ENCODE measurements at regions not wholly inside any gene's neighbourhood (a gene's known extent, or its start where the extent isn't known, plus 50 kb on each side); places are given as distances from the start of the nearest gene placed in this dataset.

DNA sequence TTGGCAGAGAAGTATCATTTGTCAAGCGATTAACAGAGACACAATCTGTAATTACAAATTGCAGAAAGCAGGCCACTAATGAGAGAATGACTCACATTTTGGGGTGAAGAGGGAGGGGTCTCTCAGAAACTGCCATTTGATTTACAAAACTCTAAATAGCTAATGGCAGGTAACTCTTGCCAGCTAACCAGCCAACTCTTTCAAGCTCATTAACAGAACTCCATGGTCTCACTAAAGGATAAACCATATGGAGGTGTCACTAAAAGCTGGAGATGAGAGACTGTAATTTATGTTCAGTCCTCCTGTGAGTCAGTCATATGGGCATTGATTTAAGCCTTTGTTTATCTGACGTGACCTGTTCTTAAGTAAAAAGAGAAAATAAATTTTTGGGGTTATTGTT is 336.4 kb downstream of the FOXG1 start:
- H3K36me3 Mint-ChIP-seq (ENCODE audit: low read depth), result no peaks in the 10 kb centered on the region
- H3K27me3 Mint-ChIP-seq (ENCODE audit: insufficient read depth), result no peaks in the 10 kb centered on the region
- H3K4me3 Mint-ChIP-seq, result no peak overlapping the region
- intact Hi-C loops (cut with micrococcal nuclease), result no loop called here
- peaks cover 35% of the 10 kb centered on the region for H3K9me3 Mint-ChIP-seq
- H3K4me1 Mint-ChIP-seq (ENCODE audit: low read depth), result no peaks in the 10 kb centered on the region
- no peak overlapping the region for H3K27ac Mint-ChIP-seq
- DNase-seq (ENCODE audit: low spot score), result no peak

- intact Hi-C loops (cut with micrococcal nuclease), result no loop called here
- H3K9me3 Mint-ChIP-seq, result peaks cover 21% of the 10 kb centered on the region
- H3K27me3 Mint-ChIP-seq (ENCODE audit: insufficient read depth), result no peaks in the 10 kb centered on the region
- no peak overlapping the region for H3K4me3 Mint-ChIP-seq
- no peaks in the 10 kb centered on the region for H3K4me1 Mint-ChIP-seq (ENCODE audit: low read depth)
- no peak overlapping the region for H3K27ac Mint-ChIP-seq
- no peak for DNase-seq (ENCODE audit: low spot score)
- no peaks in the 10 kb centered on the region for H3K36me3 Mint-ChIP-seq (ENCODE audit: low read depth)
Measured at GRCh38 chr14:29108908-29109307, 342.3 kb downstream of the FOXG1 start.

GRCh38 chr14:29109589-29109988 is 343.0 kb downstream of the FOXG1 start:
- no peak overlapping the region for H3K27ac Mint-ChIP-seq
- no peaks in the 10 kb centered on the region for H3K36me3 Mint-ChIP-seq (ENCODE audit: low read depth)
- no peak overlapping the region for H3K4me3 Mint-ChIP-seq
- H3K4me1 Mint-ChIP-seq (ENCODE audit: low read depth), result no peaks in the 10 kb centered on the region
- peaks cover 21% of the 10 kb centered on the region for H3K9me3 Mint-ChIP-seq
- no peaks in the 10 kb centered on the region for H3K27me3 Mint-ChIP-seq (ENCODE audit: insufficient read depth)
- intact Hi-C loops (cut with micrococcal nuclease), result no loop called here
- DNase-seq (ENCODE audit: low spot score), result no peak

GRCh38 chr14:29111554-29111953 is 345.0 kb downstream of the FOXG1 start:
- Mint-ChIP-seq H3K4me3 (no peak overlapping the region), H3K27me3 (ENCODE audit: insufficient read depth) (no peaks in the 10 kb centered on the region), H3K9me3 (peaks cover 13% of the 10 kb centered on the region), H3K36me3 (ENCODE audit: low read depth) (no peaks in the 10 kb centered on the region), H3K4me1 (ENCODE audit: low read depth) (no peaks in the 10 kb centered on the region), H3K27ac (no peak overlapping the region)
- intact Hi-C loops (cut with micrococcal nuclease), result no loop called here
- no peak for DNase-seq (ENCODE audit: low spot score)

- Mint-ChIP-seq H3K9me3 (peaks cover 29% of the 10 kb centered on the region), H3K27ac (no peak overlapping the region), H3K4me3 (no peak overlapping the region), H3K36me3 (ENCODE audit: low read depth) (no peaks in the 10 kb centered on the region), H3K27me3 (ENCODE audit: insufficient read depth) (no peaks in the 10 kb centered on the region), H3K4me1 (ENCODE audit: low read depth) (no peaks in the 10 kb centered on the region)
- intact Hi-C loops (cut with micrococcal nuclease), result no loop called here
- no peak for DNase-seq (ENCODE audit: low spot score)
Measured at GRCh38 chr14:29123017-29123416, 356.4 kb downstream of the FOXG1 start.

DNA sequence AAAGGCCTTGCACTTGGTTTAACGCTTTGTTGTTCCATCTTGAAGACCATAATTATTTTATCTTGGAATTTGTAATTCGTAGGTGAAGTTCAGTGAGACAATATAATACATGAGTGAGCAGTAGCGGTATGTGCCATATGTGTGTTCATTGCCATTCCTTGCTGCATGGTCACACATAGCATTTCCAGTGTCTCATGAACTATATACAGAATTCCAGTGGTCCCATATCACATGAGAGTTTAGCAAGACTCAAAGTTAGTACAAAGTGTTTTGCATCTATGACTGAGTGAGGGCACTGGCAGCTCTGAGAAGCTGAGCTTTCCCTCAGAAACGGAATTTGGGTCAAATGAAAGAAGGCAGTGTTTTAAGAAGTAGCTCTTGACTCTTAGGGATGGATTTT is 359.8 kb downstream of the FOXG1 start:
- intact Hi-C loops (cut with micrococcal nuclease), result no loop called here
- no peaks in the 10 kb centered on the region for H3K4me1 Mint-ChIP-seq (ENCODE audit: low read depth)
- no peaks in the 10 kb centered on the region for H3K36me3 Mint-ChIP-seq (ENCODE audit: low read depth)
- no peaks in the 10 kb centered on the region for H3K27me3 Mint-ChIP-seq (ENCODE audit: insufficient read depth)
- no peak overlapping the region for H3K4me3 Mint-ChIP-seq
- no peak for DNase-seq (ENCODE audit: low spot score)
- no peak overlapping the region for H3K27ac Mint-ChIP-seq
- H3K9me3 Mint-ChIP-seq, result peaks cover 20% of the 10 kb centered on the region

DNA sequence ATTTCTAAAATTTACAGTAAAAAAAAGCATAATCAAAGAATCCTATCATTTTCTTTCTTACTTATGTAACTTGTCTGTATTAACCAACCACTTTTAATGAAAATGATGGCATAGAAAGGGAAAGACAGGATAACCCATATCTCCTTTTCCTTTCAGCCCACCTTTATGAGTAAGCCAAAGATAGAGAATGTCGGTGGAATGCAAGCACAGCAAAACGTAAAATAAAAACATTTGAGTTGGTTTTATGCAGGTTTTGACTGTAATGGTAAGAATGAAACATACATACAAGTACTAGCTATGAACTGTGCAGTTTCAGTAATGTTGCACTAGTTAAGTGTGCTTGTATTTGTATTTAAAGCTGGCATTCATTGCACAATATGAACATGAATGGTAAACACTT is 360.3 kb downstream of the FOXG1 start:
- no peaks in the 10 kb centered on the region for H3K36me3 Mint-ChIP-seq (ENCODE audit: low read depth)
- H3K9me3 Mint-ChIP-seq, result peaks cover 17% of the 10 kb centered on the region
- H3K27me3 Mint-ChIP-seq (ENCODE audit: insufficient read depth), result no peaks in the 10 kb centered on the region
- intact Hi-C loops (cut with micrococcal nuclease), result no loop called here
- H3K4me1 Mint-ChIP-seq (ENCODE audit: low read depth), result no peaks in the 10 kb centered on the region
- H3K27ac Mint-ChIP-seq, result no peak overlapping the region
- no peak overlapping the region for H3K4me3 Mint-ChIP-seq
- DNase-seq (ENCODE audit: low spot score), result no peak

- intact Hi-C loops (cut with micrococcal nuclease), result no loop called here
- no peak for DNase-seq (ENCODE audit: low spot score)
Measured at GRCh38 chr14:29140016-29140415, 373.4 kb downstream of the FOXG1 start.

DNA sequence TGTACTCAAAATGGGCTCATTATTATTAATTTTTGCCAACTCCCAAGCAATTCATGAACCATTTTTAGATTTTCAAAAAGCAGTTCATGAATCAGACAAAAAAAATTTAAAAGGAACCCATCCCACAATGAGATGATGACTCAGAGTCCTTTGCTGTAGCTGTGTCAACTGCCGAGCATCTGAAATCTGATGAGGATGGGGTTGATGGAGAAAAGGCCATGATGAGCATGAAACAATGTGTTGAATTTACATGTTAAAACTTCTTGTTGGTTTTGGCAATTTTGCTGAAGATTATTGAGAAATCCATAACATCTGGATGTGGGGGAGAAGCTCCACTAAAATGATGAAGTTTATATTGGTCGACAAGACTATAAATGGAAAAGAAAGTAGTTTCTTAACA is 378.0 kb downstream of the FOXG1 start:
- Mint-ChIP-seq H3K9me3 (peaks cover 22% of the 10 kb centered on the region), H3K27ac (no peak overlapping the region), H3K4me3 (no peak overlapping the region), H3K27me3 (ENCODE audit: insufficient read depth) (no peaks in the 10 kb centered on the region), H3K36me3 (ENCODE audit: low read depth) (no peaks in the 10 kb centered on the region), H3K4me1 (ENCODE audit: low read depth) (no peaks in the 10 kb centered on the region)
- no peak for DNase-seq (ENCODE audit: low spot score)
- intact Hi-C loops (cut with micrococcal nuclease), result no loop called here

More at GRCh38 chr14:29140016-29140415, 373.4 kb downstream of the FOXG1 start:
- Mint-ChIP-seq H3K27me3 (ENCODE audit: insufficient read depth) (no peaks in the 10 kb centered on the region), H3K4me1 (ENCODE audit: low read depth) (no peaks in the 10 kb centered on the region), H3K4me3 (no peak overlapping the region), H3K9me3 (peaks cover 13% of the 10 kb centered on the region), H3K36me3 (ENCODE audit: low read depth) (no peaks in the 10 kb centered on the region), H3K27ac (no peak overlapping the region)

DNA sequence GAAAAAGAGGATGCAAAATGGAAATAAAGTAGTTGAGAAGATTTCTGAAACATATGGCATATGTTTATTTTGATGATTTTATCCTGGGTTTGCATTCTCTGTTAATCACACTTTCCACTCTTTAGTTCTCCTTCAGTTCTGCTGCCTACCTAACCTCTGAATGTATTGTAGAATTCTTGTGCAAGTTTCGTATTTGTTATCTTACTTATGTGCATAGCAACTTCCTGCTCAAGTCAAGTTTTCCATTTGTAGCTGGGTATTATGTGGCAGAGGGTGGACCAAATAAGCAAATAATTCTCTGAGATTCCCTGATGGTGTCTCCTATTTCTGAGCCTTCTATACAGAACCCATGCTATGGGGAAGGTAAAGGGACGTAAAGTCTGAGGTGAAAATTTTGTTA is 381.6 kb downstream of the FOXG1 start:
- no peaks in the 10 kb centered on the region for H3K4me1 Mint-ChIP-seq (ENCODE audit: low read depth)
- H3K9me3 Mint-ChIP-seq, result peaks cover 32% of the 10 kb centered on the region
- no peaks in the 10 kb centered on the region for H3K27me3 Mint-ChIP-seq (ENCODE audit: insufficient read depth)
- no peaks in the 10 kb centered on the region for H3K36me3 Mint-ChIP-seq (ENCODE audit: low read depth)
- intact Hi-C loops (cut with micrococcal nuclease), result no loop called here
- DNase-seq (ENCODE audit: low spot score), result no peak
- H3K27ac Mint-ChIP-seq, result no peak overlapping the region
- H3K4me3 Mint-ChIP-seq, result no peak overlapping the region

DNA sequence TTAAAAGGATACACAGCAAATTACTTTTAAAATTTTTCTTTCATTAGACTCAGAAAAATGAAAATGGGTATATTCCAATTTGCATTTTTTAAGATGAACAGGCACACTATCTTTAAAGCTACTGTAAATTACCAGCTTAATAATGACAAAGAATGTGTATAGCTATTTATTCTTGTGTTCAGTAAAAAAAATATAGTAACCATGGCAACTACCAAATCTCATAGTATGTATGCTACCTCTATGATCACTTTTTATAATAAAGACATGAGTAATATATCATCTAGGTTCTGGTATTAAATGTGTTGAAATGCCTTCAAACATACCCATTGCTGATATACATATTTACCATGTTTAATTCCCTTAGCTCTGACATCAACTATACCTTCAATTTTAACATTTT is 383.2 kb downstream of the FOXG1 start:
- intact Hi-C loops (cut with micrococcal nuclease), result no loop called here
- H3K4me3 Mint-ChIP-seq, result no peak overlapping the region
- no peaks in the 10 kb centered on the region for H3K36me3 Mint-ChIP-seq (ENCODE audit: low read depth)
- no peaks in the 10 kb centered on the region for H3K27me3 Mint-ChIP-seq (ENCODE audit: insufficient read depth)
- no peak overlapping the region for H3K27ac Mint-ChIP-seq
- no peaks in the 10 kb centered on the region for H3K4me1 Mint-ChIP-seq (ENCODE audit: low read depth)
- H3K9me3 Mint-ChIP-seq, result peaks cover 32% of the 10 kb centered on the region
- DNase-seq (ENCODE audit: low spot score), result no peak

DNA sequence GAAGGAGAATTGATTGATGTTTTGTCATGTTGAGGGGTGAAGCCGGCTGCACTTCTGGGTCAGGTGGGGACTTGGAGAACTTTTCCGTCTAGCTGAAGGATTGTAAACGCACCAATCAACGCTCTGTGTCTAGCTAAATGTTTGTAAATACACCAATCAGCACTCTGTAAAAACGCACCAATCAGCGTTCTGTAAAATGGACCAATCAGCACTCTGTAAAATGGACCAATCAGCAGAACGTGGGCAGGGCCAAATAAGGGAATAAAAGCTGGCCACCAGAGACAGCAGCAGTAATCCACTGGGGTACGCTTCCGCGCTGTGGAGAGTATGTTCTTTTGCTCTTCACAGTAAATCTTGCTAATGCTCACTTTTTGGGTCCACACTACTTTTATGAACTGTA is 384.1 kb downstream of the FOXG1 start:
- Mint-ChIP-seq H3K4me3 (no peak overlapping the region), H3K9me3 (peaks cover 32% of the 10 kb centered on the region), H3K4me1 (ENCODE audit: low read depth) (no peaks in the 10 kb centered on the region), H3K27me3 (ENCODE audit: insufficient read depth) (no peaks in the 10 kb centered on the region), H3K36me3 (ENCODE audit: low read depth) (no peaks in the 10 kb centered on the region), H3K27ac (no peak overlapping the region)
- no peak for DNase-seq (ENCODE audit: low spot score)
- intact Hi-C loops (cut with micrococcal nuclease), result no loop called here

- intact Hi-C loops (cut with micrococcal nuclease), result no loop called here
- H3K9me3 Mint-ChIP-seq, result peaks cover 16% of the 10 kb centered on the region
- no peak for DNase-seq (ENCODE audit: low spot score)
- H3K4me1 Mint-ChIP-seq (ENCODE audit: low read depth), result no peaks in the 10 kb centered on the region
- no peak overlapping the region for H3K27ac Mint-ChIP-seq
- H3K36me3 Mint-ChIP-seq (ENCODE audit: low read depth), result no peaks in the 10 kb centered on the region
- H3K4me3 Mint-ChIP-seq, result no peak overlapping the region
- no peaks in the 10 kb centered on the region for H3K27me3 Mint-ChIP-seq (ENCODE audit: insufficient read depth)
Measured at GRCh38 chr14:29156096-29156495, 389.5 kb downstream of the FOXG1 start.

DNA sequence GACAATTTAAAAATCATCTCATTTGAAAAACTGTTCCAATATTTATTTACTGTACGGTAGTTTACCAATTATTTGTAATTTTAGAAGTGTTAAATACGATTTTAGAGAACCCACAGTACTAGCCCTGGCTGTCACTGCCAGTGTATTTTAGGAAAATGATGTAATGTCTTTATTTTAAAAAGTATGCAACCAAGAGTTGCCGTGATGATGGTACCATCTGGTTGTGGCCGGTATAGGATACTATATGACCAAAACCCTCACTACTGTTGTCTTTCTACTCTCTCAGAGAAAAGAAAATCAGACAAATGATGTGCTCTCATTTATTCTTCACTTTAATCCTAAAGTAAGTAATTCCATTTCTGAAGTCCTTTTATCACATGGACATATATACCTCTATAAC is 395.0 kb downstream of the FOXG1 start:
- no peaks in the 10 kb centered on the region for H3K27me3 Mint-ChIP-seq (ENCODE audit: insufficient read depth)
- no peak overlapping the region for H3K4me3 Mint-ChIP-seq
- no peaks in the 10 kb centered on the region for H3K4me1 Mint-ChIP-seq (ENCODE audit: low read depth)
- DNase-seq (ENCODE audit: low spot score), result no peak
- no peak overlapping the region for H3K27ac Mint-ChIP-seq
- intact Hi-C loops (cut with micrococcal nuclease), result no loop called here
- H3K9me3 Mint-ChIP-seq, result peaks cover 6% of the 10 kb centered on the region
- no peaks in the 10 kb centered on the region for H3K36me3 Mint-ChIP-seq (ENCODE audit: low read depth)

Measured in activated T-helper 1 cell treated with anti-CD3 and anti-CD28 coated beads, Interleukin-12 subunit alpha, Interleukin-12 subunit beta, Interleukin-2, Interleukin-4 antibody, amounts not matched to agents 30 ng/mL and 10 ng/mL and 1 ng/mL, durations not matched to agents 14 hours and 24 hours and 36 hours (primary cell).